ENCODE measurements at regions not wholly inside any gene's neighbourhood (a gene's known extent, or its start where the extent isn't known, plus 50 kb on each side); places are given as distances from the start of the nearest gene placed in this dataset.

GRCh38 chr10:90420637-90421318 is 437.1 kb downstream of the HTR7 start:
- FAIRE-seq, result no peak

- FAIRE-seq, result no peak
These were observed 436.0 kb downstream of the HTR7 start for GRCh38 chr10:90421874-90422273.

DNA sequence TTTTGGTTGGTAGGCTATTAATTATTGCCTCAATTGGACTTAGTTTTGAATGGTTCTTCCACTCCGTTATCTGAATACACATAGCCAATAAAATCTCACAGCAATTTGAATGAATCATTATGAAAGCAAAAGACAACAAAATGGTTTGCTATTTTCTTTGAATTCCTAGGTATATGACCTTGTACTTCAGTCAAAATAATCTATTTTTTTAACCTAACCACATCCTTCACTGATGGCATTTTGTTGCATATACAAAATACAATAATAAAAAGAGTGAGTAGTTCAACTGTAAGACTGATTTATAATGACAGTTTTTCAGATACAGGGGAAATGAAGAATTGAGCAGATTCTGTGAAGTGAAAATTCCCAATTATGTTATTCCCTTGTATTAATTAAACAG is 433.1 kb downstream of the HTR7 start:
- no peak for FAIRE-seq

DNA sequence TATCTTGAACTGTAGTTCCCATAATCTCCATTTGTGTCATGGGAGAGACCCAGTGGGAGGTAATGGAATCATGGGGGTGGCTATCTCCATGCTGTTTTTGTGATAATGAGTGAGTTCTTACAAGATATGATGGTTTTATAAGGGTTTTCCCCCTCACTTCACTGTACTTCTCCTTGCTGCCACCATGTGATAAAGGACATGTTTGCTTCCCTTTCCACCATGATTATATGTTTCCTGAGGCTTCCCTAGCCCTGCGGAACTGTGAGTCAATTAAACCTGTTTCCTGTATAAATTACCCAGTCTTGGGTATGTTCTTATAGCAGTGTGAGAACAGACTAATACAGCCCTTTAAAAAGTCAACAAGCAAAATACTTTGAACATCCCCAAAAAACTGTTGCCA is 427.7 kb downstream of the HTR7 start:
- FAIRE-seq, result no peak

- FAIRE-seq, result no peak
These were observed 425.0 kb downstream of the HTR7 start for GRCh38 chr10:90432866-90433265.

DNA sequence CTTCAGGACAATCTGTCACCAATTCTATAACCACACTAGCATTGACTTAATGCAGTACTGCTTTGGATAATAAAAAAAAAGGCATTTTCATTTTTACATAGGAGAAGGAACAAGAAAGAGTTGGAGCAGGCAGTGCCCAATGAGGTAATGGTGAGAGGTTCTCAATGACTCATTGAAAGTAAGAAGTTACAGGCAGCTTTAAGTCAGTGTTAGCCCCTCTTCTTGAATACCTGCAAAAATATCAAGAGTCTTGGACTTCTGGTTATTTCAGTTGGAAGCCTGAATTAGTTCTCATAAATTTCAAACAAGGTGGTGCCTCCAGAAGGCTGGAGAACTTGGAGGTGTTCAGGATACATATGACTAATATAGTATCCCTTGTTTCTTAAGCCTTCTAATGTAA is 422.5 kb downstream of the HTR7 start:
- no peak for FAIRE-seq

DNA sequence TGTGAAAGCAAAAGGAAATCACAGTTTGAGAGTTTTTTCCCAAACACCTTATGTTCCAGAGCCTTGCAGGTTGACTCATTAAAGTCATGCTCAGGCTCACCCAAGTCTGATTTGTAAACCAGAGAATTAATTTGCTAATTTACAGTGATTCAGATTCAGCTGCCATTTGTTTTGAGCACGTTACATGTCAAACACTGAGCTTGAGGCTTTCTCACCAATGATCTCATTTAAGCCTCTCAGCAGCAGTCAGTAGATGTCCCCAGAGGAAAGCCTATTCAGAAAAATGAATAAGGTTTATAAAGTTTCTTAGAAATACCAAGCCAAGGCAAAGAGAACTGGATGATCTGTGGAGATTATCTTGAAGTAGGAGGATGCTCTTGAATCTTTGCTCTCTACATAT is 420.4 kb downstream of the HTR7 start:
- no peak for FAIRE-seq

DNA sequence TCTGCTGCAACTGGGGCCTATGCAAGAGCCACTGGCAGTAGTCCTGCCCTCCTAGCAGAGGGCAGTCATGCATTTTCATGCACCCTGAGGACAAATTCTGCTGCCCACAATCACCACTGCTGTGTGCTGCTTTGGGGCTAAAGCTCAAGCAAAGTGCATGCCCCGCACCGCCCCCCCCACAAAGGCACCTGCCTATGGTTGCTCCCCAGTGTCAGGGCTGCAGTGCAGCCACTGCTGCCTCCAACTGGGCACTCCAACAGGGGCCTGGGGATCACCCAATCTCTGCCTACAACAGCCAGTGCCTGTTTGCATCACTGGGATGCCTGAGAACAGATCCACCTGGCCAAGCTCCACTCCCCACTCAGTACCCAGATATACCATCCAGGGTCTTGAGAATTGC is 417.0 kb downstream of the HTR7 start:
- no peak for FAIRE-seq

- no peak for FAIRE-seq
These were observed 414.5 kb downstream of the HTR7 start for GRCh38 chr10:90443342-90443741.

DNA sequence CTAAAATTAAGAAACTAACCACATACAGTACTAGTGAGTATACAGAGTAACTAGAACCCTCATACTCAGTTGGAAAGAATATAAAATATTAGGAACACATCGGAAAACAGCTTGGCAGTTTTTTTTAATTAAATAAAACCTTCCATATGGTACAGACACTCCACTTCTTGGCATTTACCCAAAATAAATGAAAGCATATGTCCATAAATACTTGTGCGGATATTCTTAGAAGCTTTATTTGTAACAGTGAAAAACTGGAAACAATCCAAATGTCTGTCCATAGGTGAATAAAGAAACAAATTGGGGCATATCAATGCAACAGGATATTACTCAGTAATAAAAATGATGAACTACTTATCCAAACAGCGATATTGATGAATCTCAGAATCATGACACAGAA is 410.0 kb downstream of the HTR7 start:
- no peak for FAIRE-seq

DNA sequence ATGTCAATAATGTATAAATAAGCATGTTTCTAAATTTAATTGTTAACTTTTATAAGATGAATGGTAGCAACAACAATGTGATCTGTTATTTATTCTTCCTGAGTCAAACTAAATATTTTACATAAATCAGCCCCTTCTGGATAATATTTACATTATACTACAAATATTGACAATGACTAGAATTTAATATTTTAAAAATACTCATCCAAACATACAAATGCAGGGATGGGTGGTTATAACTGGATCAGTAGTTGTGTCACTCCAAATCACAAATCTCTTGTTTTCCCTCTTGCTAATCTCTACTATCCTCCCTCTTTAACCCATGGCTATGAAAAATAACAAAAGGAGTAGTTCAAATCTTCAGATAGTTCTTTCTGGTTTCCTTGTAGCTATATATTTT is 407.0 kb downstream of the HTR7 start:
- no peak for FAIRE-seq

DNA sequence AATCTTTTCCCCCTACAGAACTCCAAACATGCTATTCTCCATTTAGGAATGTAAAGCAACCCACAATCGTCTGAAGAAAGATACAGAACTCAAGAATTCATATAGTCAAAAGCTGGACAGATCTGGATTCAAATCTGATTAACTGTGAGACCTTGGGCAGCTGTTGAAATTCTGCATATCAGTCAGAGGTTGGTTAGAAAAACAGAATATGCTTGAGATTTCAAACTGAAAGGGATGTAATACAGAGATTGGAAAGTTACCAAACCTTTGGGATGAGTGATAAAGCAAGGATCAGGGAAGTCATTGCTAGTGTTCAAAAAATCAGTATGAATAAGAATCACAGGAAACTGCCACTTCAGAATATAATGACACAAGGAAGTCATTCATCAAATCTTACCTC is 406.6 kb downstream of the HTR7 start:
- no peak for FAIRE-seq

DNA sequence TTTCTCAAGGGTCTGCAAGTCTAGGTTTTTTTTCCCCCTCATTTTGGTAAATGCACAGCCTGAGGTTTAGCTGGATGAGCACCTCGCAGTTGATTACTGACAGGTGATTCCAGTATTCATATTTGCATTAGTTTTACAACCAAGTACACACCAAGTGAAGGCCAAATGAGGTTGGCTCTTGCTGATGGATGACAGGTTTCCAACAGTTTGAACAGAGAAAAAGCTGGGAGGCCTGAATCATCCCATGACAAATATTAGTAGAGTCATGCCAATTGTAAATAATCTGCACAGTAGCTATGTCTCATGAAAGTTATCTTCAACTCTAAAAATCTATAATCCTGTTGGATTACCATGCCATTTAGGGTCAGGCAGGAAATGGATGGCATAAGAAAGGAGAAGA is 399.8 kb downstream of the HTR7 start:
- FAIRE-seq, result no peak

DNA sequence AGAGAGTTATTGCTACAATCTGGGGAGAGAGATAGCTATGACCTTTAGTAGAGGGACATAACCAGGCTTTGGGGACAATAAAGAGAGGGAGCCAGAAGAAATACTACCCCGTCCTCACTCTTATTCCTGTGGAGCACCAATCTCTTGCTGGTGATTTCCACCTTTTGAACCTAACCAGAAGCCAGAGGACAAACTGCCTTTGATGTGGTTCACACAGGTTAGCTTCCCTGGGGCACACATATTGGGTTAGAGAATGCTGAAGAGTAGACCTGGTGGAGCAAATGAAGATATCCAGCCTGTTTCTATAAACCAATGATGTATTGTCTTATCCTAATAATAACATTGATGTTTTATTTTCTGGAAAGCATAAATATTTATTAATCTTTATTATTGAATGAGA is 399.3 kb downstream of the HTR7 start:
- FAIRE-seq, result no peak

DNA sequence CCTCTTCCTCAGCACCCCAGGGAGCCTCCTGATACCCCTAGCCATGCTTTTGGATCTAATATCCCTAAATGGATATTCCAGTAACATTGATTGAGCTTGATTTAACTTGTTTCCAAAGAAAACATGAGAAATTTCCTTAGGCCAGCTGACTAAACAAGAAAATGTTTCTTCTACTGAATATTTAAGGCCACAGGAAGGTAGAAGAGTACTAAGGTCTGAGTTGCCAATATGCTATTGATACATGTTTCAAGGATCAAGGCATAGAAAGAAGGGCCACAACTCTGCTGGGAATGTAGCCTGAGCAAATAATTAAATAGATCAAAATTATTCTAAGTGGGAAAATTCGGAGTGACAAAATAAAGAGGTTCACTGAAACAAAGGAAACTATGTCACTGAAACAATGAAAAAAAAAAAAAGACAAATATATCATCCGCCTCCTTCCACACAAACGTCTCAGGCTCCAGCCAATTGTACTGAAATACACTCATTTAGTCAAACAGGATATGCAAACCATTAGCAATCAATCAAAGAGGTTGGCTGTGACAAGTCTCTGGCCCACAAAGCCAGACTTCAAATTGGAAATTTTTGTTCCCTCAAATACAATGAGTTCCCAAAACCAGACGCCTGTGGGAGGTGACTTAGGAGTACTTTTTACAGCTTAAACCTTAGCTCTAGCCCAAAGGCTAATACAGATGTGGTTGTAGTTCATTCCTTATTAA is 396.2 kb downstream of the HTR7 start:
- no peak for FAIRE-seq

- no peak for FAIRE-seq
These were observed 394.9 kb downstream of the HTR7 start for GRCh38 chr10:90462749-90463470.

DNA sequence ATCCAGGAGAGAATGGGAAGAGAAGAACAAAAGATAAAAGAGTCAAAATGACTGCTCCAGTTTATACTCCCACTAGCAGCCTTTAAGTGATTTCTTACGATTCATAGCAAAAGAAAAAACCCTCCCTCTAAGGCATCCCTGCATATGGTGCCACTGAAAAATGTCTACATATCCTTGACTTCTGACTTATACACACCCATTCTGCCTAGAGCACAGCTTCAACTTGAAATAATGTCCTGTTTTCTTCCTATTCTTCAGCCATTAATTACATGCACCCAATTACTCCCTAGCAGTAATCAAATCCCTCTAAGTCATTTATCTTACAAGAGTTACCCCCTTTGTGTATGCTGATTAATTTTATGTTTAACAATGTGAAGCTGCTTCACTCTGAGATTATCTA is 393.5 kb downstream of the HTR7 start:
- FAIRE-seq, result no peak

DNA sequence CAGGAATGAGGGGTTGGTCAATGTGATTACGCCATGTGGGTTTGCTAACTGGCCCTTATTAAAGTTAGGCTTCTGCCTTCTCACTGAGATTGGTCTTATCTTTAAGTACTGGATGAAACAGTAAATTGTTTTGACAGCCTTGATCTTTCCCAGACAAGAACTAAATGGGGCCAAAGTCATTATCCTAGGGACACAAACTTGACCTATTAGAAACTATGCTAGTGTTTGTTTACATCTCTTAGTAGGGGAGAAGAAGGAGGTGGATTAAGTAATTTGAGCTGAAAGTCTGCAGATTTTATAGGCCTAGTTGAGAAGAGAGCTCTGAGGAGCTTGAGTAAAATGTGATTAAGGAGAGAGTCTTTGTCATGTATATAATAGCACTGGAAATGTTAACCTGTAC is 386.9 kb downstream of the HTR7 start:
- no peak for FAIRE-seq

DNA sequence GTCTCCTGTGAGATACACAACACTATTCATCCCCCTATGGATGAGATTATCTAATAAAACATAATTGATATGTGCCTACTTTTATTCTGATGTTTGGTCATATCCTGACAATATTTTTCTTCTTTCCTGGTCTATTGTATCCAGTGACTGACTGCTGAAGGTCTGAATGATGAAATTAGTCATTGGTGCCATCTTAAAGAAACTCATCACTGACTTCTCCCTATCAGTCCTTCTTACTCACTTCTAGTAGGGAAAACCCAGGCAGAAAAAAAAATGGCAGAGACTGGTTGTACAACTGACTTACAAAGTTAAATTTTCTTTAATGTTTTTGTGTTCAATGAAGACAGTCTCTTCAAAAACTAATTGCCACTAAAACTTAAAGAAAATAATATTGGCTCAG is 377.4 kb downstream of the HTR7 start:
- FAIRE-seq, result no peak

GRCh38 chr10:90481326-90481923 is 376.4 kb downstream of the HTR7 start:
- no peak for FAIRE-seq

- FAIRE-seq, result no peak
These were observed 373.3 kb downstream of the HTR7 start for GRCh38 chr10:90484518-90484917.

DNA sequence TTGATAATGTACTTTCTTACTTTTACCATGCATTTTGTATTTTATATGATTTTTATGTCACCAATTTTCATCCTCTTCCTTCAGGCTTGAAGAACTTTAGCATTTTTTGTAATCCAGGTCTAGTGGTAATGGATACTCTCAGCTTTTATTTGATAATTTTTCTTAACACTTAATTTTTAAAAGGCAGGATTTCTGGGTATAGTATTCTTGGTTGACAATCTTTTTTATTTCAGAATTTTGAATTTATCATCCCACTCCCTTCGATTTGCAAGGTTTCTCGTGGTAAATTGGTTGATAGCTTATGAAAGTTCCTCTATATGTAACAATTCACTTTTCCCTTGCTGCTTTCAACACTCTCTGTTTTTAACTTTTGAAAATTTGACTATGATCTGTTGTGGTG is 363.7 kb downstream of the HTR7 start:
- no peak for FAIRE-seq

DNA sequence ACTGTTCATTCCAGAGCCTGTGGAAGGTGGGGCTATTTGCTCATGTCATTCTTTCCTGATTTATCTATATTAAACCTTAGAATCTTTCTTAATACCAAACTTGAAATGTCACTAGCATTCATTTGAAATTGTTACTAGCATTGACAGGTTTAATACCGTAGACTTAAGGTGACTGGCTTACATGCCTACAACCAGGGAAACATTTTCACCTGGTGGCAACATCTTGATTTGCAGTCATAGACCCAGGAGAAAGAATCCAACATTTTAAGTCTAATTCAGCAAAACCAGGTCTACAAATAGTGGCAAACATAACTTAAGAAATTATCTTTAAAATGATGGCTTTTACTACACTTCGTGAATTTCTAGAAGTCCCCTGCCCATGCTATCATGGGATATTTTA is 353.7 kb downstream of the HTR7 start:
- no peak for FAIRE-seq

- no peak for FAIRE-seq
These were observed 331.1 kb downstream of the HTR7 start for GRCh38 chr10:90526721-90527120.

Measured in A204.1 (cell line).